GM21528 (cell line): ENCODE measurements at regions not wholly inside any gene's neighbourhood (a gene's known extent, or its start where the extent isn't known, plus 50 kb on each side); places are given as distances from the start of the nearest gene placed in this dataset.

Source experiments
- ATAC-seq: cut with Tn5 transposase; IDR thresholded peaks from one replicate; pipeline ENCODE4 v1.9.1; 2021; ENCODE audit warnings: mild to moderate bottlenecking, moderate library complexity; ENCODE audit not compliant: unreplicated experiment, low FRiP score

DNA sequence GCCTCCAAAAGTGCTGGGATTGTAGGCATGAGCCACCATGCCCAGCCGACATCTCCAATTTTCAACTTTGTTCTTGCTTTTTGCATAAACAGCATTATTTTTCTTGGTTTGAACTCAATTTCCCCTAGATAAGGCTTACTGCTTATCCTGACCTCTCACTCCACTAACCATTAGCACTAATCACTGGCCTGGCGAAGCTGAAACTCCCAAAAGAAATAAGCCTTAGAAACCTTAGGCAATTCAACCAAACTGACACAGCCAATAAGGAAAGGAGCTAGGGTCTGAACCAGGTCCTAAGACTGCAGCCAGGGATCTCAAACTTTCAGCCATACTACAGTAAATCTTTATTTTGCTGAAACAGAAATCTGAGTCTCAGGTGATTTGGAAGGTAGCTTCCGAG lies 448.0 kb downstream of the RMST start:
- no peak for ATAC-seq

DNA sequence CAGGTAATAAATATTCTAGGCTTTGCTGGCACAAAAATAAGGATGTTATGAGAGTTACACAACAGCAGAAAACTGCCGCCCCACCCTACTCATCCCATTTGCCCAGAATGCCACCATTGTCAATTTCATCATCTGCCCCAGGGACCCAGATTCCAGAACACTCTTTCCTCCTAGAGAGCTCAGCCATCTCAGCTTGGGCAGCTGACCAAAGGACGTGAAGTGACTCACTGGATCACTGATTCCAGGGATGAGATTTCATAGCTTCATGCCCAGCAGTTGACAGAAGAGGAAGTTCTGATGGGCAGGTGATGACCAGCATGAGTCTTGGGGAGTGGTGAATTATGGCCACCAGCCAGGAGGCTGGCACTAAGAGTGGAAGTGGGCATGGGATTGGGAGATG lies 450.3 kb downstream of the RMST start:
- ATAC-seq, result no peak

DNA sequence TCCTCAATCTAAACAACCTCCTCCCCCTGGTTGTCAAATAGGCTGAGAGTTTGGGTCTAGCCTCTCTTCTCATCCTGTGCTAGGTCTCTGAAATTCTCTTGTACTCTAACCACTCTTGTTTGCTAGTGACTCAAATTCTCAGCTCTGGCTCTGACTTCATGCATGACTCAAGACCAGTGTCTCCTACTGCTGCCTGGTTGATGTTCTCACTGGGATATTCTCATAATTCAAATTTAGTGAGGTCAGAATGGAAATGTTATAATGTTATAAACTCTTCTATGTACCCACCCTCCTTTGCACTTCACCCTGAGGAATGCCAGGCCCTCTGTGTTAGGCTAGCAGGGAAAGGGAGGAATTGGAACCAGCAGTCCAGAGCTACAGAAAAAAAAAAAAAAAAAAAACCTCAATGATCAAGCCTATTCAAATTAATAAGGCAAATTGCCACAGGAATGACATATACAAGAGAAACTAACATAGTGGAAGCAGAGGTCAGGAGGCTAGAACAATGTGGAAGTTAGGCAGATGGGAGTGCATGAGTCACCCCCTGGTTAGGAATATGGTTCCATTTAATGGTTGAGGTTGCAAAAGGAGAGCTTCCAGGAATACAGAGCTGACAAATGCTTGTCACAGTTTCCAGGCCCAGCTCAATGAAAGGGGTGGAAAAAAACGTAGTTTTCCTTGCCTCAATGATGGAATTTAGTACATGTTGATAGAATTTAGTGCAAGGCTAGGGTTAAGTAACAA lies 459.5 kb downstream of the RMST start:
- no peak for ATAC-seq

DNA sequence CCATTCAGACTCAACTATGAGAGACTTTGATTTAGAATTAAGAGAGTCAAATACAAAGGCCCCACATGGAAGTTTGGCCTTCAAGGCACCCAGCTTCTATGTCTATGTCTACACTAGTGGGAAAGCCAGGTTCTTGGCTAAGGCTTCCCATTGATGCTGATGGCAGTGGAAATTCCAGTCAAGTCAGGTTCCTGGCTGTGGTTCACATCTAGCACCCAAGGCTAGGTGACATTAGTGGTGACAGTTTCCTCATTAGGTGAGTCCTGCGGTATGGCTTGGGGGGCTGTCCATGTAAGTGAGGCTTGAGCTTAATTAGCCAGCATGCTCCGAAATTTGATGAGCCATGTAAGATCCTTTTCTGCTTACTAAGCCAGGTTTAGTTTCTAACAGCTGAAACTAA lies 460.9 kb downstream of the RMST start:
- ATAC-seq, result no peak

DNA sequence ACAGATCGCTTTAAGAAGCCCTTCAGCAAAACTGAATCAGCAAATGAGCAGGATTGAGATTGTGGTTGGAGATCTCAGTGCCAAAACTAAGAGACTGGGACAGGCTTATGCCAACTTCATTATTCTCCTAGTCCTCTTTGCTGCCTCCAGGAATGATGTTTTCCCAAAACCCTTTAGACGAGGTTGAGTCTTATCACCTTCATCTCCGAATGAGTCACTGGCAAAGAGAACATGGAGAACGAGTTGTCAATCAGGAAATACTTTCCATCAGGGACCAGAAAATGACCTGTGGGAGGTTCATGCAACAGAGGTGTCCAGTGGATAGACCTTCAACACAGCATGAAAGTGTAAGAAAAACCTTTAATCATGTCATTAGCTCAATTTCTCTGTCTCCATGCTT lies 461.5 kb downstream of the RMST start:
- ATAC-seq, result no peak

DNA sequence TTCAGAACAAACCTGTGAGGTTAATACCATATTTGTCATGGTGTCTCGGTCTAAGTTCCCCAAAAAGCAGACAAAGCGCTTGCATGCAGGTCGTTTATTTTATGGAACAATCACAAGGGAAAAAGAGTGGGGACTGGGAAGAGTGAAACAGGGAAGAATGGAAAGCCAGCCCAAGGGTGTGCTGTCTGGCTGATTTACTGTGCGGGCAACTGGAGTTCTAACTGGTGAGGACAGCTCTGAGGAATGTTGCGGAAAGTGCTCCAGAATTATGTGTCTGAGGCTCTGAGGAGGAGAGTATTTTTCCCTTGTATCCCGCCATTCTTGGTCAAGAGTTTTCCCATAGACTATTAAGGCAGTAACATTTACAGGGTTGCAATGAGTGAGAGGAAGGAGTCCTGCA lies 465.4 kb downstream of the RMST start:
- no peak for ATAC-seq

DNA sequence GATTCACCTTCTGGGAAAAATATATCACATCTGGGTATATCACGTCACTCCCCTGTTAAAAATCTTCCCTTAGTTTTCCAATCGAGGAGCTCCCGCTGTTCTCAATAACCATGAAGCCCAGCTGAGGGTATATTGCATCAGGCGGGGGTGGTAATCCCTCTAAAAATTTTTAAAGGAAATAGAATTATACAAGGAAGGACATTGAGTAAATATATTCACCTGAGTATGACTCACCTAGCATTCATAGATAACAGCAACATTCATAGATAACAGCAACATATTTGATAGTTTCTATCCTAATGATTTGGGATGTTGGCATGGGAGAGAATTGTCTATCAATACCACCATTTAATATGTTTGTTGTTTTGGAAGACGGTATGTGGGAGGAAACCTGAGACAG lies 473.6 kb downstream of the RMST start:
- no peak for ATAC-seq

DNA sequence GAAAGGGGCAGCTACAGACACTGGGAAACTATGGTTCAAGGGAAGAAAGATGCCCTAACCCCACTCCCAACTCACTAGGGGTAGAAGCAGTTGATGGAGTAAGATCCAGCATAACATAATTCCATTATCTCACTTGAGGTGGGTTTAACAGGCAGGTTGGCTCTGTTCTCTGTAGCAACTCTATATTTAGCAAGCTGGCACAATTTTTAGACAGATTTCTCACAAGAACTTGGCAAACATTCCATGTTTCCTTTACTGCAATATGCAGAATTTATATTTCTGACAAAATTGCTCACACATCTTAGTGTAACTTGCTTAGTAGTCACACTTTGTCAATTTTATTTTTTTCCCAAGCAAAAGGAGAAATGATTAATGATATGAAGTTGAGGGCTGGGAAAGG lies 475.4 kb downstream of the RMST start:
- ATAC-seq, result no peak

DNA sequence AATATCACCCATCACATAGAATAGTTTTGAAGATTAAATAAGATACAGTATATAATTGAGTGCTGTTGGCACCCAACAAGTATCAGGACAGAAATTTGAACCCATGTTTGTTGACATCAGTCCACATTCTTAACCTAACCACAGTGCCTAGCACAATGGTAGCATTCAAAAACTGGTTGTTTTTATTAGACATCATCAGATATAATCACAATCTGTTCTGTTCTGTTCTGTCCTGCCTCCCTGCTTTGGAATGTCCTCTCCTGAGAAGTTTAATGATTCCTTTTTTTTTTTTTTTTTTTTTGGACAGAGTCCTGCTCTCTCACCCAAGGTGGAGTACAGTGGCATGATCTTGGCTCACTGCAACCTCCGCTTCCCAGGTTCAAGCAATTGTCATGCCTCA lies 476.6 kb downstream of the RMST start:
- ATAC-seq, result no peak

DNA sequence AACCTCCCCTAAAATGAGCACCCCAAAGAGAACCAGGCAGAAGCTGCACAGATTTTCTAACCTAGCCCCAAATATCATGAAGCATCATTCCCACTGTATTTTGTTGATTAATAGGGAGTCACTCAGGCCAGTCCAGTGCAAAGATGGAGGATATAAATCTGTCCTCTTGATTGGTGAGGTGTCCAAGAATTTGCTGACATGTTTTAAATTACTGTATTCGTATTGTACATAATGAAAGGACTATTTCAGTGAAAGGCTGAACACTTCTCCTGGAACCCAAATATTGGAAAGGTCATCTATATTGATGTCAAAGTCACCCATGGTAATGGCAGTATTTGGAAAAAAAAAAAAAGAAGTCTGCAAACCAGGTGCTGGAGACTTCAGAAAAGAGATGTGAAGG lies 477.5 kb downstream of the RMST start:
- ATAC-seq, result no peak

DNA sequence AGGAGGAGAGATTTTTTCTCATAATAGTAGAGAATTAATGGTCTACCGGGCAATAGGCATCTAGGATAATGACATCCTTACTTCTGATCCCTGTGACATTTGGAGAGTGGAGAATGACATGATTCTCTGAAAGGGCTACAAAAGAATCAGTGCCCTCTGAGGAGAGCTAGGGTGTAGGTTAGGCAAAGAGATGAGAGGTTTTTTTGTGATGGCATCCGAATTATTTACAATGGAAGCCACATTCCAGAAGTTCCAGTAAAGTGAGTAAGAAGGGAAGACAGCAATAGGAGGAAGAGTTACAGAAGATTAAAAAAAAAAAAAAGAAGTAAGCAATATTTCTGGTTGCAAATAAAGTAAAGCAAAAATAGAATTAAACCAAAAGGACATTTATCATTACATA lies 478.0 kb downstream of the RMST start:
- no peak for ATAC-seq

DNA sequence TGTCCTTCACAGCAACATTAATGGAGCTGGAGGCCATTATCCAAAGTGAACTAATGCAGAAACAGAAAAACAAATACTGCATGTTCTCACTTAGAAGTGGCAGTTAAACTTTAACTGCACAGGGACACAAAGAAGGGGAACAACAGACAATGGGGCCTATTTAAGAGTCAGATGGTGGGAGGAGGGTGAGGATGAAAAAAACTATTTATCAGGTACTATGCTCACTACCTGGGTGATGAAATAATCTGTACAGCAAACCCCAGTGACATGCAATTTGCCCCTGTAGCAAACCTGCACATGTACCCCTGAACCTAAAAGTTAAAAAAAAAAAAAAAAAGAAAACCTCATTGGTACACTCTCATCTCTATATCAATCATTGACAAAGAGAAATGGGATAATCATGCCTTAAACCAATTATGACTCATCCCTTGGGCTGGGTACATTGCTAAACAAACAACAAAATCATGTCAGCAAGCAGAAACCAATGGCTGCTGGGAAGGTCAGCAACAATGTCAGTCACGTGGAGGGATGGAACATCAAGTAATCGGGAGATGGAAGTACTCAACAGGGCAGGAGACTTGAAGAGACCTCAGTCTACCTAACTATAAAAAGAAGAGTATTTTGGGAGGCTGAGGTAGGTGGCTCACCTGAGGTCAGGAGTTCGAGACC lies 479.2 kb downstream of the RMST start:
- ATAC-seq, result no peak

DNA sequence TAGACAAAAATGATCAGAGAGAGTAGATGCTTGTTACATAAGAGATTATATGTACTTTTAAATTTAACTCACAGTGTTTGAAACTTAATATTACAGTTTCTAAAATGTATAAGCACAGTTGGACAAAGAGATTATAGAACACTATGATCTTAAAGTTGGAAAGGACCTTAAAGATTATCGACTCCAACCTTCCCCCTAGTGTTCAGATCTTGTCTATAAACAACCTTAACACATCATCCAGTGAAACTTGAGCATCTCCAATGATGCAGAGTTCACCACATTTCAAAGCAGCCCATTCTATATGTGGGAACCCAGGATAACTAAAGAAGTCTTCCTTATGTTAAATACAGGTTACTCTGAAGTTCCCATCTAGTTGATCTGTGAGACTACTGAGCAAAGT lies 480.8 kb downstream of the RMST start:
- no peak for ATAC-seq

DNA sequence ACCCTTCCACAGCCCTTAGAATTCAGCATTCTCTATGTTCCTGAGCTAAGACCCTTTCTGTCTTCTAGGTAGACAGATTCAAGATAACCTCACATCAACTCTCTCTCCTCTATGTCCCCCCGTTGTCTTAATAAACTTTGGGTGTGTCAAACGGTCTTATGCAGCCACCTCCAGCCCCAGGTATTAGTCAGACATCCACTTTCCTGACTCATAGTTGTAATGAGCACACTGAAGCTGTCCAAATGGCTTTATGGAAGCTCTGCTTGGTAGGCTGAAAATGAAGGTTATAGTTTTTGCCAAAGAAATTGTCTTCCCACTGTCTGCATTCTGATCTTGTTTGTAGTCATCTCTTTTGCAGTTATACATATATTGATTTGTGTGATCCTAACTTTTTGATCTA lies 482.0 kb downstream of the RMST start:
- no peak for ATAC-seq

DNA sequence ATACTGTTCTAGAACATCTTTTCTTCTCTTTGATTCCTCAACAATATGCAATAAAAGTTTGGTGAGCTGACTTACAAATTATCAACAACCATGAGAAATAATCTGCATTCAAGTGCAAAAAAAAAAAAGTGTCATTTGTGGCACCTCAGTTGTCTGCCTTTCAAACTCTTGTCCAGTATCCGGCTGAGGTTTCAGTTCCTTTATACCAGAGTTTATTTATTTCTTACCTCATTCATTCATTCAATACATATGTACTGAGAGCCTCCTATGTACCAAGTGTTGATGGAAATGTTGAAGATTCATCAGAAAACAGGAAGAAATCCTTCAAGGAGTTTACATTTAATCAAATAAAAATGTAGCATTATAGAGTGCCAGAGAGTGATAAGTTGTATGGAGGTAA lies 484.1 kb downstream of the RMST start:
- no peak for ATAC-seq

DNA sequence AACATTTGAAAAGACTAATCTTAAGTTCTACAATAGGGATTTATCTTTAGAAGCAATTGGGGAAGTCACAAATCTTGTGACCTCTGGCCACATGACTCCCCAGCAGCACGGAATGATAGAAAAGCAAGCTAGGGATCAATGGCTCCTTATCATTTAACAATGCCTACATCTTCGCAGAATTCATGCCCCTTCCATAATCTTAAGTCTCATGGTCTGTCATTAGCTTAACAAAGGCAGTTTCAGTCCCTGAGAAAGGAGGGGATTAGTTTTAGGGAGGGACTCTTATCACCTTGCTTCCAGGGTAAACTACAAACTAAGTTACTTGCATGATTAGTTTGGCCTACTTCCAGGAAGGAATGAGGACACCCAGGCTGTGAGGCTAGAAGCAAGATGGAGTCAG lies 486.0 kb downstream of the RMST start:
- ATAC-seq, result no peak

DNA sequence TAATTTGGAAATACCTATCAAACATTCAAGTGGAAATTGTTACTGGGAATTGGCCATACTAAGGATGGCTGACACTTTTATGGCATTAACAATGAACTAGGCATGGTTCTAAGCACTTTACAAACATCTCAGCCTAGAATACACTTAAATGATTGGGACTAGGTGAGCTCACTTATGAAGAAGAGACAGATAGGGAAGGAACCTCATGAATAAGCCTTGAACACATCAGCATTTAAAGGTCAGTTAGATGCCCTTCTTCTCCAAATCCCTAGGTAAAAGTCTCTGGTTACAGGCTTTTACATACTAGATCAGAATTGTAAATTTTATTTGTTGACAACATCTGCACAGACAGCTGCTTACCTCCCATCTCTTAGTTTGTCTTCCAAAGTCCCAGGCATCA lies 488.6 kb downstream of the RMST start:
- no peak for ATAC-seq

DNA sequence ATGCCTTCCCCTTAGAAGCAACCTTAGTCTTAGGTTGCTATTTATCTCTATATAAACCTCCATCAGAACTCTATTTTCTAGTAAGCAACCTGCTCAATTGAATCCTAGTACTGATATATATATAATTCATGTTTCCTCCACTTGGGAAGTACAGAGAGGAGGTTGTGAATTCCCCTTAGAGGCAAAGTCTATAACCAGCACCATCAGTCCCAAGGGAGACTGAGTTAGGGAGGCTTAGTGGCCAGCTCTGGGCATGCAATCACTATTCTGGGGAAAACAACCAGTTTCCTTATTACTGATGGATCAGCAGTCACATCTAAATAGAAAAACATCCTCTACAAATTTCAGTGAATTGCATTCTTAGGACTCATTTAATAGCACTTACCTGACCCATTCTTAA lies 489.1 kb downstream of the RMST start:
- ATAC-seq, result no peak

DNA sequence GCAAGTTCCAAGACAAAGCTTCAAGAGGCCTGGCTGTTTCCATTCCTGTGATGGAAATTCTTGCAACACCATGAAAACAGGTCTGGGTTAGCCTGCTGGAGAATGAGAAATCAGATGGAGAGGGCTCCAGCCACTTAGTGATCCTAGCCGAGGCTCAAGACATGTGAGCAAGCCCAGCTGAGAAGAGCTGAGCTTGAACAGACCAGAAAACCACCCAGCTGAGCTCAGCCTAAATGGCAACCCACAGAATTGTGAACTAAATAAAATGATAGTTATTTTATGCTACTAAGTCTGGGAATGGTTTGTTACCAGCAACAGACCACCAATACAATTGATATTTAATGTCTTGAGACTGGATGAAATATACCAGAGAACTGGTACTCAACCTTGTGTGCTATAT lies 494.5 kb downstream of the RMST start:
- no peak for ATAC-seq

DNA sequence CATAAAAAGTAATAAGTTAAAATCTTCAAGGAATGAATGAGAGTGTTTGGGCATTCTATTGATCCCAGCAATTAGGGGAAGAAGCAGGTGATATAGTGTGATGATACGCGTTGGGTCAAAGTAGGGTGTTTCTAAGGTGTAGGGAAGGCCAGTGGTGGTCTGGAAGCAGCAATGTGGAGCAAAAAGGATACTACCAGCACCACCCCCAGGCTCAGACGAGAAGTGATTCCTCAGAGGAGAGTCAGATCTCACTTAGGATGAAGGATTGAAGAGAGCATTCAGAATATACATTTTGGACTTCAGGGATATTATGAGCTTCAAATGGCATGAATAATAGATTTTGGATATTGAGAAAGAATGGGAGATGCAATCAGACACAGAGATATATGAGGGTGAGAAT lies 497.6 kb downstream of the RMST start:
- no peak for ATAC-seq

DNA sequence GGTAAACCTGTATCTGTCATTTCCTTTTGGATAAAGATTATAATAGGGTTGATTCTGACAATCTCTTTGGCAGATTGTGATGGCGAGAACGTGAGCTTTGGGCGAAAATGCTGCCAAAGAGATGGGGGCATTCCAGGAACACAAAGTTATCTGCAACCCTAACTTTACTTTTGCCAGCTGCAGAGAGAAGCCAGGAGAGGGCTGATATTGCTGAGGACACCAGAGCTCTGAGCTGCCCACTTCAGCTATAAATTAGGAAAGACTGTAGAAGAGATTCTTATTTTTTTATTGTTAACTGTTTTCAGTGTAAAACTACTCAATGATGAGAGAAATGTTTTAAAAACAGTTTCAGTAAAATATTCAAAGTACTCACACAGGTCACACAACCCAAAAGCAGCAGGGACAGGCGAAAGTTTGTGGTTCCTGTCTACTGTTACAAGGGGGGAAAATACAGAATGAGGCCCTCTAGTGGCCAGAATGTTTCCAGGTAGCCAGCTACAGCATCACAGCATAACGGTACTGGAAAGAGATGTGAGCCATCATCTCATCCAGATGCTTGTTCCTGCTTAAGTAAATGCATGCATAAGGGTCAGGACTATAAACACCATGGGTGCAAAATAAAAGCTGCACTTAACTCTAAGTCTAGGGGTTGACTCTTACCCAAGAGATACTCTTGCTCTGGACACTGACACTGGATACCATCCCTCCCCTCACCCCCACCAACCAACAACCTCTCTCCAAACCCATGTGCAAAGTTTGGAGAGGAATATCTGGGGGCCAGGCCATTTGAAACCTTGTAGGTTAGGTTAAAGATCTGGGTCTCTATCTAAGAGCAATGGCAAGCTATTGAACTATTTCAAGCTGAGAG lies 498.4 kb downstream of the RMST start:
- peak; percentile 70 for ATAC-seq

DNA sequence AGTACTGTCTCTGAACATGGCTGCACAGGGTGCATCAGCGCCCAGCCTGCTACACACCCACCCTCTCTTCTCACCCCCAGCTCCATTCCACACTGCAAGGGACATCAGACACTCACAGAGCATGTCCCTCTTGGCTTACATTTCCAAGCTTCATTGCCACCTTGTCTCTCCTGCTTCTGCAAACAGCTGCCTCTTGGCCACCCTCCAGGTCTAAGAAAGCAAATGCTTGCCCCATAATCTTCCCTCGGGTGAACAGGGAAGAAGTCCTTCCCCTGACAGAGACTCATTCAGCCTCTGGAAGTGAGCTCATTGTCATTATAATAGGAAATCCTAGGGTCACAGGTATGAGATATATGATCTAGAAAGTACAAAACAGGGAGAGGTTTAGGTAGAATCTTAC lies 505.2 kb downstream of the RMST start:
- no peak for ATAC-seq
